Activated gamma-delta T cell treated with anti-CD3 and anti-CD28 coated beads, Interleukin-2, amount 50 U/mL, for 16 hours (primary cell): ENCODE measurements at regions not wholly inside any gene's neighbourhood (a gene's known extent, or its start where the extent isn't known, plus 50 kb on each side); places are given as distances from the start of the nearest gene placed in this dataset.

Source experiments
- DNase-seq: peaks from one replicate; pipeline ENCODE4 v3.0.0-alpha.2; 2020; ENCODE audit warnings: low read depth

- DNase-seq = no peak
Observed at GRCh38 chr4:13316354-13316753, 167.8 kb downstream of the RAB28 start.

GRCh38 chr4:13313856-13314255, 170.3 kb downstream of the RAB28 start:
- no peak for DNase-seq

DNA sequence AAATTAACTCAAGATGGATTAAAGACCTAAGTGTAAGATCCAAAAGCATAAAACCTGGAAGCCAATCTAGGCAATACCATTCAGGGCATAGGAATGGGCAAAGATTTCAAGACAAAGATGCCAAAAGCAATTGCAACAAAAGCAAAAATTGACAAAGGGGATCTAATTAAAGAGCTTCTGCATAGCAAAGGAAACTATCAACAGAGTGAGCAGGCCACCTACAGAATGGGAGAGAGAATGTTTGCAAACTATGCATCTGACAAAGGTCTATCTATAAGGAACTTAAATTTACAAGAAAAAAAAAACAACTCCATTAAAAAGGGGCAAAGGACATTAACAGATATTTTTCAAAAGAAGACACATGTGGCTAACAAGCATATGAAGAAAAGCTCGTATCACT, 171.9 kb downstream of the RAB28 start:
- no peak for DNase-seq

DNA sequence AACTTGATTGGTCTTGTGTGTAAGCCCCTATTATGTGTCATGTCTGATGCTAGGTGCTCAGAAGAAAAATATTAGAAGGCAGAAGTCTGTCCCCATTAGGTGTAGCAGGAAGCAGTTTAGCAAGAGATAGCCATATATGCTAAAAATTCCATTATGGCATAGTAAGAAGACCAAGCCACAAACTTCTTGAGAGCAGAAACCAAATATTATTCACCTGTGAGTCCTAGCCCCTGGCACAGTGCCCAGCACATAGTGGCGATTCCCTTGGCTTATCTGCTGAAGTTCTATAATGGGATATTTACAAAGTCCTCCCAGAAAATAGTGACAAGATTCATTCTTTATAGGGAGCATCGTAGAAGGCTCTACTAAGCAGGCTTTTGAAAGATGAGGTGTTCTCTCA, 174.4 kb downstream of the RAB28 start:
- no peak for DNase-seq

DNA sequence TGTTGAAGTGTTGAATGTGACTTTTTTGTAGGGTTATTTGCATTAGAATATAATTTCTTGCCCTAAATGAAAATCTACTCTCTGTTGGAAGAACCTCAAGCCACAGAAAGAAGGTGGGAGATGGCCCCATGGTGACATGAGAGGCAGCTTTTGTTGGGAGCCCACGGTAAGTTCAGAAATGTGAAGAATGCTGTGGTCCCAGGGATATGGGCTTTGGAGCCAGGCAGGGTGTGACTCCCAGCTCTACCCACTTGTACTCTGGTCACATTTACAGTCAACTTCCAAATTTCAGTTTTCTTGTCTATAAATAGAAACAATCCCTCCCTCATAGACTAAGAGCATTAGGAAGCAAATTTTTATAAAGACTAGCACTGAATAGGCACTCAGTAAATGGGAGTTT, 177.8 kb downstream of the RAB28 start:
- no peak for DNase-seq

- DNase-seq = no peak
Observed at GRCh38 chr4:13302876-13303275, 181.3 kb downstream of the RAB28 start.

DNA sequence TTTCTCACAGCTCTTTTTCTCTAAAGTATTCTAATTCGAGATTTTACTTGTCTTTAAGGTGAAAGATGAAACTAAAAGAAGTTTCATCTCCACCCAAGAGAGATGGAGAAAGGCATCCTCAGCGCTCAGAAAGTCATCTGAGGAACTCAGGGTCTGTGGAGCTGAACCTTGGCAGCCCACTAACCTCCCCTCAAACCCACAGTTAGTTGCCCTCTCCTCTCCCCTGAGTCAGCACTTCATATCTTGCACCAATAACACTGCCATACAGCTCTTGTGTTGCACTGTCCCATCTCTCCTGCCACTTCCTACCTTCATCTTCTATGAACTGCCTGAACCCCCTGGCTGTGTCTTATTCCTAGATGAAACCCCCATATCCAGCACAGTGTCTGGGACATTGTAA, 184.8 kb downstream of the RAB28 start:
- no peak for DNase-seq

DNA sequence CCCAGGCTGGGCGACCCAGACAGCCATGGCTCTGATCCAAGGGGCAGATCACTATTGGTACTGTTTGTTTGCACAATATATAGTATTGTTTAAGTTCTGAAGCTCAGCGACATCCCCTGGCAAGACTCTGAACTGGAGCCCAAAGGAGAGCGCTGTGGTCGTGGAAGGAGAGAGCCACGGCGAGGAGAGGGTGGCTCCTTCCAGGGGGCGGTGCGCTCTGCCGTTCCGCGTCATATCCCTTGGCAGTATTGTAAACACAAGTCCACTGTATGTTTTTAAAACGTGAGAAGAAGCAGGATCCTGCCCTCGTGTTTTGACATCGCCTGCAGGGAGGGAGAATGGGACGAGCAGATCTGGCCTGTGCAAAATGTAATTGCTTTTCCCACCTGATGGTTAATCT, 185.5 kb downstream of the RAB28 start:
- no peak for DNase-seq

DNA sequence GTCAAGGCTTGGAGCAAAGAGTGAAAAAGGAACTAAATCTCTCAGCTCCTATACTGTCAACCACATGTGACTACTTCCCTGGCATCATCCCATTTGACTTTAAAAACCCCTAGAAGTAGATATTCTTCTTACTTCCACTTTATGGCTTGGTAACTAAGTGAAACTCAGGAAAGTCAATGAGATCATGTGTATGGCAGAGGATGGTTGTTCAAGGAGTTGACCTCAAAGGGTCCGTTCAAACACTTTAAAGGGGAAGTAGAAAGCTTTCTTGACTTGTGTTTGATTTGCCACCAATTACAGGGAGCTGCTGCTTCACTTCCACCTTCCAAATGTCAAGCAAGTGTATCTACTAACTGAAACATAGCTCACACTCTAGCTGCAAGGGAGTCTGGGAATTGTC, 187.2 kb downstream of the RAB28 start:
- no peak for DNase-seq

GRCh38 chr4:13294961-13295605, 189.1 kb downstream of the RAB28 start:
- no peak for DNase-seq

- DNase-seq = no peak
Observed at GRCh38 chr4:13292372-13292771, 191.8 kb downstream of the RAB28 start.

DNA sequence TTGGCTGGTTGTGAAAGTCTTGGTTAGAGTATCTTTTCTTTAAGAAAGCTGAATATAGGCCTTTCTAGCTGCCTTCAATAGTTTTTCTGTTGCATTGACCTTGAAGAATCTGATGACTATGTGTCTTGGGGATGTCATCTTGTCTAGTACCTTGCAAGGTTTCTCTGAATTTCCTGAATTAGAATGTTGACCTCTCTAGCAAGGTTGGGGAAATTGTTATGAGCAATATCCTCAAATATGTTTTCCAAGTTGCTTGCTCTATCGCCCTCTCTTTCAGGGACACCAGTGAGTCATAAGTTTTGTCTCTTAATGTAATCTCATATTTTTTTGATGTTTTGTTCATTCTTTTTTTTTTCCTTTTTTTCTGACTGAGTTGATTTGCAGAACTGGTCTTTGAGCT, 194.7 kb downstream of the RAB28 start:
- DNase-seq = no peak

GRCh38 chr4:13285336-13285735, 198.8 kb downstream of the RAB28 start:
- no peak for DNase-seq

GRCh38 chr4:13284932-13285331, 199.2 kb downstream of the RAB28 start:
- DNase-seq = no peak

GRCh38 chr4:13276357-13276756, 207.8 kb downstream of the RAB28 start:
- DNase-seq = no peak

GRCh38 chr4:13268703-13269102, 215.4 kb downstream of the RAB28 start:
- no peak for DNase-seq

- DNase-seq = no peak
Observed at GRCh38 chr4:13268165-13268564, 216.0 kb downstream of the RAB28 start.

GRCh38 chr4:13267091-13267490, 217.0 kb downstream of the RAB28 start:
- DNase-seq = no peak

- no peak for DNase-seq
Observed at GRCh38 chr4:13266687-13267086, 217.5 kb downstream of the RAB28 start.

GRCh38 chr4:13263967-13264525, 220.1 kb downstream of the RAB28 start:
- no peak for DNase-seq

GRCh38 chr4:13262816-13263215, 221.3 kb downstream of the RAB28 start:
- no peak for DNase-seq

GRCh38 chr4:13261486-13262257, 222.5 kb downstream of the RAB28 start:
- DNase-seq = no peak

DNA sequence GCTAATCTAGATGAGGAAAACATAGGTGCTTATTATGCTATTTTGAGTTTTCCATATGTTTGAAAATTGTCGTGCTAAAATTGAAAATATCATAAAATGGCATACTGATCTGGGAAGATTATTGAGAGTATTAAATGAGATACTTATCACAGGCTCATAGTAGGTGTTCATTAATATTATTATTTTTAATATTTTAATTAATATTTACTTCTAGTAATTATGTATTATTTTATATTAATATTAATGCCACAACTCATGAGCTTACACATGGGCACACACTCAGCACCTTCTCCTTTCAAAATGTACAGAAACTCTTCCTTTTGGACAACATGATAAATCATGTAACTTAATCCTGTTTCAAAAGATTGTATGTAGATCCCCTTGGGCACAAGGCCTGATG, 223.6 kb downstream of the RAB28 start:
- DNase-seq = no peak

DNA sequence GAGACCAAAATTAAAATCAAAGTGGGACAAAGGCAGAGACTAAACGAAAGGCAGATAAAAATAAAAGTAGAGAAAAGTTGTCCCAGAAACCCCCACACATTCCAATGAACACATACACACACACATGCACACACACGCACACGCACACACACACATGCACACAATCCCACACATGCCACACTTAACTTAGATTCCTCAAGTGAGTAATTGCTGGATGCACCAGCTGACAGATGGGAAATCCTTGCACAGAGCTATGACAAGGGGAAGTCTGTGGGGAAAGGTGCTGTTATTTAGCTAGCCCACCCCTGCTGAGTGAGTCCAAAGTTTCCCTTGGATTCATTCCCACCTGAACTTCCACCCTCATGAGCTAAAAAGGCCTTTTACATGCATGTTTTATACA, 233.9 kb downstream of the RAB28 start:
- DNase-seq = no peak
